ENCODE measurements at regions not wholly inside any gene's neighbourhood (a gene's known extent, or its start where the extent isn't known, plus 50 kb on each side); places are given as distances from the start of the nearest gene placed in this dataset.

DNA sequence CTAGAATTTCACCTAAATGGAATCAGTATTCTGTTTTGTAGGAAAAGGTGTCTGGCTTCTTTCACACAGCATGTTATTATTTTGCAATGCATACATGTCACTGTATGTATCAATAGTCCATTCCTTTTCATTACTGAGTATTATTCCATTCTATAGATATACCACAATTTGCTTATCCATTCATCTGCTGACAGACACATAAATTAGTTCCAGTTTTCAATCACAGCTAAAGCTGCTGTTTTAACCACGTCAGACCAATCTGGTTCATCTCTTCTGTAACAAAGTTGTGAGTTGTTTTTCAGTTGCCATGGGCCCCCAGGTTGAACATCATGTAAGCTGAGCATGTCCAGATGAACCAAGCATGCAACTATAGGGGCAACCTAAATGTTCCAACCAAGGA lies 282.1 kb upstream of the MKLN1 start:
- no peak for TF ChIP-seq POLR2A (IDR thresholded peaks at IDR 0.05)
- no peak for TF ChIP-seq CTCF (IDR thresholded peaks at IDR 0.05)
